ENCODE measurements at regions not wholly inside any gene's neighbourhood (a gene's known extent, or its start where the extent isn't known, plus 50 kb on each side); places are given as distances from the start of the nearest gene placed in this dataset.

GRCh38 chr2:226403369-226403768 is 396.3 kb downstream of the IRS1 start:
- DNase-seq = no peak

- no peak for DNase-seq
These were observed 400.6 kb downstream of the IRS1 start for GRCh38 chr2:226399006-226399405.

- DNase-seq = no peak
These were observed 401.0 kb downstream of the IRS1 start for GRCh38 chr2:226398580-226398979.

- no peak for DNase-seq
These were observed 403.1 kb downstream of the IRS1 start for GRCh38 chr2:226396541-226396940.

- no peak for DNase-seq
These were observed 412.1 kb downstream of the IRS1 start for GRCh38 chr2:226387499-226387942.

GRCh38 chr2:226383461-226383860 is 416.2 kb downstream of the IRS1 start:
- DNase-seq = no peak

DNA sequence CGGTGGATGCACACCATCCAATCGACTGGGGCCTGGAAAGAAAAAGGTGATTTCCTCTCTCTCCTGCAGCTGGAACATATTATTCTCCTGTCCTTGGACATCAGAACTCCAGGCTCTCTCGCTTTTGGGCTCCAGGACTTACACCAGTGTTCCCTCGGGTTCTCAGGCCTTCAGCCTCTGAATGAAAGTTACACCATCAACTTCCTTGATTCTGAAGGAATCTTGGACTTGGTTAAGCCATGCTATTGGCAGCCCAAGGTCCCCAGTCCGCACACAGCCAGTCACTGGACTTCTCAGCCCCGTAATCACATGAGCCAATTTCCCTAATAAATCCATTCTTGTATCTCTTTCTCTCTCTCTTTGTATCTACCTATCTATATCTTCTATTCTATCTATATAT is 418.9 kb downstream of the IRS1 start:
- no peak for DNase-seq

DNA sequence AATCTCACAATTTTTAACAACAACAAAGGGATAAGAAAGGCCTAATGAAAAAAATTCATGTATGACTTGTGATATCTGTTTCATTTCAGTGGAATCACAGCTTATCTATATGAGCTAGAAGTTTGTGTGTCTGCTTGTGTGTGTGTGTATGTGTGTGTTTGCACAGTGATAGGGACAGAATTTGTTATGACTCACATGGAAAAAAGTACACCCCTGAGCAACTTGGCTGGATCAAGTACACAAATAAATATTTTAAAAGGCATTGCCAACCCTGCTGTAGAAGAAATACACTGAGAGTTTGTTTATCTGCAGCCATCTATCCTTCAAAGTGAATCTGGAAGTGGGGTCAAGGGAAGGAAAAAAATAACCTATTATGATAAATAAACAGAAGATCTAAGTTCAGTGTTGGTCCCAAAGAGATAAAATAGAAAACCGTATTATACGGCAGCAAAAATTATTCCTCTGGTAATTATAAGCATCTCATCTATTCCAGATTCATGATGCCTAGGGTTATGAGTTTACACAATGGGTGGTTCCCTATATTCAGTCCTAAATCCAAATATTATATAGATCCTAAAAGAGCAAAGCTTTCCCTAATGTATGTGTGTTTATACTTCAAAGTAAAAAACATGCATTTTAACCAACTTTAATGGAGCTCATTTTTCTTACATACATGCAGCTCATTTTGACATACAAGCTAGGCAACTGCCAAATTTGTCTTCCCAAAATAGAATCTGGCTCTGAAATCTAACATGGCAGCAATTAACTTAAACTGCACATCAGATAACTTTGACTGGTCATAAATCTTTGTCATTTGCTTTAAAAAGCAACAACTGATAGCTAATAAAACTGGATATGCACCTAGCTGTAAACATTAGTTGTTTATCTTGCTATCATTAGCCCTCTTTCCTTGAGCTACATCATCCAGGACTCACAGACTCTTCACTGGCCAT is 420.6 kb downstream of the IRS1 start:
- DNase-seq = no peak

- no peak for DNase-seq
These were observed 423.0 kb downstream of the IRS1 start for GRCh38 chr2:226376516-226377180.

DNA sequence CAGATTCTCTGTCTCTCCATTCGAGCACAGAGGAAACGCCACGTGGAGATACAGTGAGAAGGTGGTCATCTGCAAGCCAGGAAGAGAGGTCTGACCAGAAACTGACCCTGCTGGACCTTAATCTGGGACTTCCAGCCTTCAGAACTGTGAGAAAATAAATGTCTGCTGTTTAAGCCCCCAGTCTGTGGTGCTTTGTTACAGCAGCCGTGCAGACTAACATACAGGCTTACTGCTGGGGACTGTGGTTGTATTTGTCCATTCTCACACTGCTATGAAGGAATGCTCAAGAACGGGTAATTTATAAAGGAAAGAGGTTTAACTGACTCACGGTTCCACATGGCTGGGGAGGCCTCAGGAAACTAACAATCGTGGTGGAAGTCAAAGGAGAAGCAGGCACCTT is 432.7 kb downstream of the IRS1 start:
- no peak for DNase-seq

- DNase-seq = no peak
These were observed 435.4 kb downstream of the IRS1 start for GRCh38 chr2:226364217-226364616.

DNA sequence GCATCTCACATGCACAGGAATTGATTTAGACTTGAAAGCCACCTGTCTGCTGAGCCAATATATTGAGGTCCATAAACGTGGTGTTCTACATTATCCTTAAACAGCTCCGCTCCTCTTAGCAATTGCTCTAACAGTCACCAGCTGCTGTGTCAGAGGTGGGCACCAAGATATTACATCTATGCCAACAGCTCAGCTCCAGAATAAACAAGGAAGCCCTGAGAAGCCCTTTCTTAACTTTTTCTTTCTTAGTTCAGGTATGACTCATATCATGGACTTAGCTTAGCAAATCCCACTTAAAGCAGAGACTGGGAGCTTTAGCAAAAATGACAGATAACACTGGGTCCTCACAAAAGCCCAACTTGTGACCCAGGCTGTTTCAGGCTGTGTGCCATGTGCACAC is 436.6 kb downstream of the IRS1 start:
- DNase-seq = no peak

DNA sequence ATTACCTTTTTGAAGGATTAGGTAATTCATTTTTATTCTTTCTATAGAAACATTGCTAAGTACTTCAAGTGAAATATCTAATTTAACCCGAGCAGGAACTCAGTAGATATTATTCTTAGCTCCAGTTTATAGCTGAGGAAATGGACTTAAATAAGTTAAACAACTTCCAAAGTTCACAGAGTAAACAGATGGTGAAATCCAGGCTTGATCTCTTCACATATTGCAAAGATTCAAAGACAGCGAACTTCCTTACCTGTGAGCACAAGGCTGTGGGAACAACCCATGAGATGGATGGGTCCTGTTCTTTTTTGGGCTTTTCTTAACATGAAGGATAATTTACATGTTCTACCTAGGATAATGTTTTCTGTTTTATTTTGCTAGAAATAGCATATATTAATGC is 439.0 kb downstream of the IRS1 start:
- DNase-seq = no peak

GRCh38 chr2:226358688-226359087 is 440.9 kb downstream of the IRS1 start:
- no peak for DNase-seq

DNA sequence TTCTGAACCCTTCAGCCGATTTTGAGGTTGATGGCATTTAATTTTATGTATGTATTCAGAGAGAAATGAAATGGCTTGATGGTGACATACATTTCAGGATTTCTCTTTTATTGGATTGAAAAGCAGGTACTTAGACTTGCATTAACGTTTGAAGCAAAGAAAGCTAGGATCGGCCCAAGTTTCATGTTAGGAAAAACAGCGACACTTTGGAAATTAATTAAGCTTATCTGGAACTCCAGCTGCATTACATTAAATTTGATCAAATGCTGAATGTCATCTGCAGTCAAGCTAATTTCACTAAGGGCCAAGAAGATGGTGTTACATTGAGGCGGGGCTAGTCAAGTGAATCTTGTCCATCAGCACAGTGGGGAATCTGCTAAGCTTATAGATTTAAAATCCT is 441.8 kb downstream of the IRS1 start:
- DNase-seq = no peak

DNA sequence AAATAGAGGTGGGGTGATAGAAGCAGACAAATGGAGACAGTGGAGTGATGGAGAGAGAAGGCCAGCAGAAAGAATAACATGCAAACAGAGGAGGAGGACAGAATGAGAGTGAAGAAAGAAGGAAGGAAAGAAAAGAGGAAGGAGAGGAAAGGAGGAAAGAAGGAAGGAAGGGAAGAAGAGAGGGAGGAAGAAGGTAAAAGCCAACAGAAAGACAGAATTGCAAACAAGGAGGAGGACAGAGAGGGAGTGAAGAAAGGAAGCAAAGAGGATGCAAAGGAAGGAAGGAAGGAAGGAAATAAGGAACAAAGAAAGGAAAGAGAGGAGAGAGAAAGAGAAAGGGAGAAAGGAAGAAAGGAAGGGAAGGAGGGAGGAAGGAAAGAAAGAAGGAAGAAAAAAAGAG is 444.0 kb downstream of the IRS1 start:
- no peak for DNase-seq

DNA sequence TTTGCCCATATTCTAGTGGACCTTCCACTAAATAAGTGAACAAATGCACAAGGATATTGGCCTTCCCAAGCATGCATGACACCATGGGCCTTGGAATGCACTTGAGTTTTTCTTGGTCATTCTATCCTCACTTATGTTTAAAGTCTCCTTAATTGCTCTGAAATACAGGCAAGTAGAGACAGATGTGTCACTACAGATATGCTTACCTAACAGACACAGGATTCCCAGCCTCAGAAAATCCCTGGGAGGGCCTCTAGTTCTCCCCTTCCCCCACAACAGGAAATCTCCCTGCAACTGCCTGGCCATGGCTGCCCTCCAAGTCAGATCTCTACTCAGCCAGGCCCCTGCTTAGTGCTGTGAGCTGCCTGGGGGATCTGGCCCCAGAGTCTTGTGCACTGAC is 445.2 kb downstream of the IRS1 start:
- DNase-seq = no peak

GRCh38 chr2:226352941-226353560 is 446.6 kb downstream of the IRS1 start:
- no peak for DNase-seq

DNA sequence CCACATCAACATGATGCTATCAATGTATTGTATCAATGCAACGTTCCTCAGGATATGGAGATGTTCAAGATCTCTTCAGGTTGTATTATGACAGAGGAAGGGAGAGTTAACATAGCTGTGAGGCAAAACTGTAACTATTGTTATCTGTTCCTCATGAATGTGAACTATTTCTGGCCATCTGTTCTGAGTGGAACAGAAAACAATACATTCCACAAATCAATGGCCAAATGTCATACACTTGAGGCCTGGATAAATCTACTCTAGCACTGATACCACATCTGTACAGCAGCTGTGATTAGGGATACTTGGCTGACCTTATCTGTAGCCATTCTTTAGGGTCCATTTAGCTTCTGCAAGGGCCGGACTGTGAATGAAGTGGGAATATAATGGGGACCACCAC is 447.9 kb downstream of the IRS1 start:
- no peak for DNase-seq

- DNase-seq = no peak
These were observed 460.0 kb downstream of the IRS1 start for GRCh38 chr2:226339616-226340015.

GRCh38 chr2:226338825-226339224 is 460.8 kb downstream of the IRS1 start:
- DNase-seq = no peak

- no peak for DNase-seq
These were observed 461.5 kb downstream of the IRS1 start for GRCh38 chr2:226337941-226338600.

All from amygdala (tissue), 56 donors.